Hypothalamus (tissue), 51 donors: ENCODE measurements at regions not wholly inside any gene's neighbourhood (a gene's known extent, or its start where the extent isn't known, plus 50 kb on each side); places are given as distances from the start of the nearest gene placed in this dataset.
"Not testable (repeated sequence)": the region's sequence is repeated elsewhere in the genome, so short reads cannot be mapped to it uniquely, and the experiment has no call there.

Experiments
- DNase-seq, 51 donors: peaks; one replicate each; lab custom pipeline; 2025; lab: John Stamatoyannopoulos, UW

DNA sequence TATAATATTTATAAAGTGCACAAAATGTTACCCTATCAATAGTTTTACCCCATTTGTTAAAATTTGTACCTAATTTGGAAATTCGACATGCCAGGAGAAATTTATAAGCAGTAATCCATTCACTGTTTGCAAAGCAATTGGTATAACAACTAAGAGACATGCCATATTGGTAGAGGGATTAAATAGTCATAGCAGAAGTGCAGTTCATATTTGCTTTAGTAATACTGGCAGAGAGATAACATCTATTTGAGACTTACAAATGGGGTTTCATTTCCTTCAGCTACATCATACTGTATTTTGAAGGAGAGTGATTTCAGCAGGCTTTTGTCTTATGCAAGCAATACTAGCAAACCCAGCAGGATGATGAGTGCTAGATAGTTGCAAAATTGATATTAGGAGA lies 610.4 kb upstream of the CDH10 start:
- DNase-seq = no peak

DNA sequence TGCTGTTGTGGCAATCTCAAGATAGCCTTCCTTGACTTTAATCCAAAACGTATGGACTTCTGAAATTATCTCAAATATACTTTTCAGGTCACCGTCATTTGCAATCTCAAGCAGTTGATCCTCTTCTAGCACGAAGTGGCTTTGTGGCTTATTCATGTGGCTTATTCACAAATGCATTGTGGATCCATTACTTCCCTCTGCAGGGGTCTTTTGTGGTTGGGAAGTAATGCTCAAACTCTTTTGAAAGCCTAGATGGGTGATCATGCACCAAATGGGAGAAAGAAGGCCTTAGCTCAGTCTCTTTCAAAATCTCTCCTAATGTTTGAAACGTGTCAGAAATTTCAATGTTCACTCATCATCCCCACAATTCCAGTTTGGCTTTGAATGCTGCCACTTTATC lies 597.2 kb upstream of the CDH10 start:
- no peak for DNase-seq

DNA sequence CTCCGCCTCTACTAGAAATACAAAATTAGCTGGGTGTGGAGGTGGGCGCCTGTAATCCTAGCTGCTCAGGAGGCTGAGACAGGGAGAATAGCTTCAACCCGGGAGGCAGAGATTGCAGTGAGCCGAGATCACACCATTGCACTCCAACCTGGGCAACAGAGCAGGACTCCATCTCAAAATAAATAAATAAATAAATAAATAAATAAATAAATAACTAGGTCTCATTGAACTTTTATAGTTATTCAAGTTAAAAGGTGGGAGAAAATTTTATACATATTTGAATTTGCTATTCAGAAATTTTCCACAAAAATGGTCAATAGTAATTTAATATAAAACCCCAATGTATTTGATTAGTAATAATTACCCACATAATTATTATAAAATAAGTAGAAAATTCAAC lies 593.9 kb upstream of the CDH10 start:
- DNase-seq = not testable (repeated sequence)

DNA sequence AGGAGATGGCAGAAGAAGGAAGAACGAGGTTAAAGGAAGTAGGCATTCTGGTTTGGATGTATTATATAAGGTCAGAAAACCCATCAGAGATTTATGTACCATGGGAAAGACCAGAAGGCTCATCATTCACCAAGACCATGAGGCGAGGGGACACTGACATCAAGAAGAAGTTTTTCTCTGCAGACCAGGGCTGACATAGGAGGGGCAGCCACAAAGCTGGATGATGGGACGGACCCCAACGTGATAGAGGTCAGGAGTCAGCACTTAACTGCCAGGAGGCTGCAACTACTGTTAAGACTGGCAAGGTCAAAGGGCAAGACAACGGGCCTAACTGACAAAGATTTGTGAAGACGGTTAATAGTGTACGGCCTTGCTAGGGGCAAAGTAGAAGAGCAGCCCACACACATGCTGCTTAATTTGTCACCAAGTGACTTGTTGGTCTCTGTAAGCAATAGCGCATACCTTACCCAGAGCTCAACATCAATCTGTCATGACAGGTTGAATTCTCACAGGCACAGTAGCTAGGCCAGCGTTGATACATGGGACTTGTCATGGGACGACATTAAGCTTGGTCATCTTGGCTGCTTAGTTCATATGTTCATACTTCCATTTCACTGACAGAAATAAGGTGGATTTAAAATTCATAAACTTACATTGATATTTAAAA lies 579.7 kb upstream of the CDH10 start:
- no peak for DNase-seq

DNA sequence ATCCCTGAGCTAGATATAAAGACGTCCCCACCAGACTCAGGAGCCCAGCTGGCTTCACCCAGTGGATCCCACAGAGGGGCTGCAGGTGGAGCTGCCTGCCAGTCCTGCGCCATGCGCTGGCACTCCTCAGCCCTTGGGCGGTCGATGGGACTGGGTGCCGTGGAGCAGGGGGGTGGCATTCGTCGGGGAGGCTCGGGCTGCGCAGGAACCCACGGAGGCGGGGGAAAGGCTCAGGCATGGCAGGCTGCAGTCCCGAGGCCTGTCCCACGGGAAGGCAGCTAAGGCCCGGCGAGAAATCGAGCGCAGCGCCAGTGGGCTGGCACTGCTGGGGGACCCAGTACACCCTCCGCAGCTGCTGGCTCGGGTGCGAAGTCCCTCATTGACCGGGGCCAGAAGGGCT lies 555.1 kb upstream of the CDH10 start:
- DNase-seq = not testable (repeated sequence)

DNA sequence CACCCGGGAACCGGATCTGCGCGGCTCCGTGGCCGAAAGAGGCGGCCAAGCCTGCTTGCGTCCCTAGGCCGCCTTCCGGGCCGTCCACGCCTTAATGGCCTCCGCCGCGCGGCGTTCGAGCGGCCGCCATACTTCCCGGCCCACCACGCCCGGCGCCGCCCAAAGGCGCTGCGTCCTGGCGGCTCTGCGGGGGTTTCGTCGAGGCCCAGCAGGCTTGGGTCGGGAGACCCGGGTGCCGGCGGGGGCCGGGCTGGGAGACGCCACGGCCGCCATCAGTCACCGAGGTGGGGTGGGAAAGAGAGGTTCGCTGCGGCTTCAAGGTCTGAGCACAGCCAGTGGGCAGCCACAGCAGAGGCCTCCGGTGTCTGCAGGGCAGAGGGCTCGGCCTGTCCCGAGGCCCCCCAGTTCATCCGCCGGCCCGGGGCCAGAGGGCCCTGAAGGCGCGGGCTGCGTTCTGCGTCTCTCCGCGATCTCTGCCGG lies 545.8 kb upstream of the CDH10 start:
- no peak for DNase-seq

DNA sequence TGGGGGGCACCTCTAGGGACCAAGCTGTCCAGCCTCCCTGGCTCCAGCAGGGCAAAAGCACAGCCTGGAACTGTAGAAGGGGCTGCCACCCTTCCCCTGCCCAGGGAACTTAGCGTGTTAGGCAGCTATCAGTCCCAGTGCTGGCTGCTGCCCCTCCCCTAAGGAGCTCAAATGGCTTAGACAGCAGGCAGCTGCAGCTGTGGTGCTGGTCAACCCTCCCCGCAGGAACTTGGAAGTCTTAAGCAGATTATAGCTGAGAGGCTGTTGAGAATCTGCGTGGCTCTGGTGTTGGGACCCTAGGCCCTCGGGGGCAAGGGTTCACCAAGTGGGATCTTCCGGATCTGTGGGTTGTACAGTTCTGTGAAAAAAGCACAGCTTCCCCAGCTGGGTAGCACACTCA lies 536.5 kb upstream of the CDH10 start:
- no peak for DNase-seq

DNA sequence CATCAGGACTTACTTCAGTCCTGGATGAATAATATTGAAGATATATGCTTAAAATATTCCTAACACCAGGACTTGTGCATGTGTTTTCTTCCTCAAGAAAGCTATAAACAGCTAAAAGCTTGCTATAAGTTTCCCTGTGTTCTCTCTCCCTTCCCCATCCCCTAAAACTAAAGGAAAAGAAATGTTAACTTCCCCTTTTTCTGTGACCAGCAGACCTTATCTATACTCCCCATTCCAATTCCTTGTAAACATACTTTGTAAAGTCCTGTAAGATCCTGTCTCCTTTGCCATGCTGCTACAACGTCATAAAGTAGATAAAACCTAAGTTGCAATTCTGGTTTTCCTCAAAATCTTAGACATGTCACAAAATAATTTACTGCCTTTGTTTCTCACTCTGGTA lies 517.8 kb upstream of the CDH10 start:
- not testable (repeated sequence) for DNase-seq

DNA sequence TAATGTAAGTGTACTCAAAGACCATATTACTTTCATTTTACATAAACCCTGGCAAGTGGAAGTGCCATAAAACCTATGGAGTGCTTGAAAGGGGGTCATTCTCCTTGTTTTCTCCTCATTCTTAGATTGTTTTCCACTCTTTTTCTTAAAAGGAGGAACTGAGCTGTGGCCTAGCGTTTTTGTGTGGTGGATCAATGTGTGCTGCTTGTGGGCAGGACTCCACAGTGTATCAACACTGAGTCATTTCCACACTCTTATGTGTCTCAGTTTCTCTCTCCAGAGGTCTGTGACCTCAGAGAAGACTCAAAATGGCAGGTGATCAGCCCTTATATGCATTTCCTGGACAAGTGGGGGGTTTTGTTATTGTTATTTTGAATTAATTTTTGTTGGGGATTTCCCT lies 516.1 kb upstream of the CDH10 start:
- DNase-seq = no peak

DNA sequence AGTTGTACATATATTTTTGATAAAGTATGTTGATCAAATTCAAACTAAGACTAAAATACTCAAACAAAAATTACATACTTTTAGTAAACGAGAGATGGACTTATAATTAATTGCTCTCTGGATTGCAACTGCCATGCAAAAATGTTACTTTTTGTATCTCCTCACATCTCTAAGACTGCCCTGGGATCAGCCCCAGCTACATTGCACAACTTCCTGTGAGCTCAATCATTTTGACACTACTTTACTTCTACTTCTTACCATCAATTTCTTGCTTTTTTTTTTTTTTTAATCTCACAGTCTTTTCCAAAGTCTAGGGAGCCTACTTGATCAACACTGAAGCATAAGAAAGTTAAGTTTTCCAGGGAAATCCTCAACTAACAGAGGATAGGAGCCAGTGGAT lies 506.0 kb upstream of the CDH10 start:
- no peak for DNase-seq

DNA sequence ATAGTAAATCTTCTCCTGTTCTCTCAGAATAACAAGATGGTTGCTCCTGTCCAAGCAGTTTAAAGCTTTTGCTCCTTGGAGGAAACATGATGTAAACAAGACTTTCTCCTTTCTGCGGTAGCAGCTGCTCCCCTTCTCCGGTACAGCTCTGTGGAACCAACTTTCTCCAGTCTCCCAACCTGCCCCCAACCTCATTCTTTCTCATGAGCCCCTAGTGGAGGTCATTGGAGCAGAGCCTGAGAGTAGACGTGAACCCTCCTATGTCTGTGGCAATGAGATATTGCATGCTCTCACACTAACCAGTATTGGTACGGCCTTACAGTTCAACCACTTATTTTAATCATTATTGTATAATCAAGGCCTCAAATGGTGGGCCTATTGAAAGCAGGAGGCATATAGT lies 483.8 kb upstream of the CDH10 start:
- no peak for DNase-seq

DNA sequence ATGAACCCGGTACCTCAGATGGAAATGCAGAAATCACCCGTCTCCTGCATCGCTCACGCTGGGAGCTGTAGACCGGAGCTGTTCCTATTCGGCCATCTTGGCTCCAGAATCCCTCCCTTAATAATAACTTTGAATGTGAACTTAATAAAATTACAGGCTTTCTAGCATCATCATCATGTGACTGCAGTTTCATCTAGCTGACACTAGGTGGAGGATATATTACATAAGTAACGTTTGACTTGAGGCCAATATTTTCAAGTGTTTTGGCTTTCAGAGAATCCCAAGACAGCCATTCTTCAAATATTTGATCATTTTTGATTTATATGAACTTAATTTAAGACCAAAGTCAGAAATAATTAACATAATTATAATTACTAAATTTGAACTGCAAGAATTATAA lies 474.9 kb upstream of the CDH10 start:
- DNase-seq = no peak

DNA sequence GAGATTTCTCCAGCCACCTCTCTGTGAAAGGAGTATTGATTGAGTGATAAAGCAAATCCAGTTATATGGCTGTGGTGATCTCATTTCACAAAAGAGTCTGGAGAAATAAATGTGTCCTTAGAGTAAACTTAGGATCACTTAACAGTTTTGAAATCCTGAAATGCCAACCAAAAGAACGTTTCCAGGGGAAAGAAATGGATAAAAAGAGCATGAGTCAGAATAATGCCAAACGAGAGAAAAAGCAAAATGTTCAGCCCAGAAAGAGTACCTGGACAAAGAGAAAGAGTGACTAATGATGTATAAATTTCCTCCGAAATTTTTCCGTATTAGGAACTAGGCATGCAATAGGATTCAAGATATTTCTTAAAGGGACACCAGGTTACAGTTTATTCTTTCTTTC lies 463.1 kb upstream of the CDH10 start:
- no peak for DNase-seq

DNA sequence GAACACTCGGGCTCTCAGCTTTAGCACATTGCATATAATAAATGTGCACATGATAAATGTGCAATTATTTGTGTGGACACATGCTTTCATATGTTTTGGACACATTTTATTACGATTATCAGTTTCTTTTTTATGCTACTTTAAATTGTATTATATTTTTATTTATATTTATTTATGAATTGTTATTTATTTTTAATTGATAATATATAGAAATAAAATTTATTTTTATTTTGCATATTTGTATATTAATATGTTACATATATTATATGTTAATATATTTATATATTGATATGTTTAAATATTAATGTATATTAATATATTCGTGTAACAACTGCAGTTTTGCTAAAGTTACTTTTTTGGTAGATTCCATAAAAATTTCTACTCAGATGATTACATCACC lies 454.8 kb upstream of the CDH10 start:
- DNase-seq = no peak

DNA sequence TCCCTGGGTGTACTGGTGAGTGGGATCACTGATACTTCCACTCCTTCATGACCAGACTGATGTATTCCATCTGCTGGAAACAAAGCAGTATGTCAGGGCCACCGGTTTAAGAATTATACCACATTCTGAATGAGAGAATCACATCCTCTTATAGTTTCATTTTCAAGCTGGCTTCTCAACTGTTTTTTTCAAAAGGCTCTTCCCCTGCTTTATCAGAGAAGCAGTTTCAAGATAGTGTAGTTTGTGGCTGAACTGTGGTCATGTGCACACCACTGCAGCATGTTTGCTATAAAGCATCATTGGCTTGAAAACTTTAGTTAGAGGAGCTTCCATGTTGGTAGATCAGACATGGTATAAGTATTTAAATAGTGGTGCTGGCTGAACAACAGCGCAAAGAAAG lies 450.5 kb upstream of the CDH10 start:
- DNase-seq = no peak

DNA sequence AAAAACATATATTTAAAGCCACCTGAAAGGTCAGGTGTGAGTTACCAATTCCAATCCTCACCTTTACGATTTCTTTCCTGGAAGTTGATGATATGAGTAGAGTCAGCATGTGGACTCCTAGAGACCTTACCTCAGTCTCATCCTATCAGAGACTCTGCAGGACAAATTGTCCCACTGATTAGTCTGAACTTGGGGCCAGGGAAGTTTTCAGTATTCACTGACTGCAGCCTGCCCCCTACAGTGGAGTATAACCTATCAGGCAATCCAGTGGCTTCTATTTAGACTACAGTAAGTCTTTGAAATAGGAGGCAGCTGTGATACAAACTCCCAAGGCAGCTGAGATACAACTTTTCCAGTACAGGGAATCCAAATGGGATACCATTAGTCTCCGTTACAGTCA lies 449.4 kb upstream of the CDH10 start:
- no peak for DNase-seq

DNA sequence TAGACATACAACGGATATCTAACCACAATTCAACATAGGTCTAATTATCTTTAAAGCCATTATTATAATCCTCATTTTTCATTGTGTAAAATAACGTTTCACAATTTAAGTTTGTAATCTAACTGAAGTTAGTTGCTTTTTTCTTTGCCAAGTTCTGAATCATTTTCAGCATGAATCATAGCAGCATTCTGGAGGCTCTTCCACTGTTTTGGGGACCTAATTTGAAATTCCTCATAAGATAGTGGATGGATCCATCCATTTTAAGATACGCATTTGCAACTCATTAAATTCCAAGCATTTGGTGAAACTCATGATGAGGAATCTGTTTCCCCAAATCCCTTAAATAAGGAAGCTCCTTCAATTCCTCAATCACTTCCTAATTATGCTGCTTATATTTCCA lies 447.1 kb upstream of the CDH10 start:
- no peak for DNase-seq

DNA sequence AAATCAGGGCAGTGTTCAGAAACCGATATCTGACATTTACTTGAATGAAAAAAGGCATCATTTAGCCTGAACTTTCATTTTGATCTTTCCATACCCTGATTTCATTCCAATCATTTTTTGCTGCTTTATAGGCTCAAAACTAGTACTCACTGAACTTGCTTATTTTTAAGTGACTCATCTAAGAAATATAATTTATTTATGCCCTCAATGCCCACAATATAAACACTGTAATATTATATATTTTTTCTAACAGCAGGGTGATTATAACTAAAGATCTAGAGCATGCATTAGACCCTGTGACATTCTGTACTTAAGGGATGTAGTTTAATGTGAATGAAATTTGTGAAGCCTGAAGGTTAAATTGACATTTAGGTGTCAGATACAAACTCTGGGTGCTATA lies 446.1 kb upstream of the CDH10 start:
- DNase-seq = no peak

DNA sequence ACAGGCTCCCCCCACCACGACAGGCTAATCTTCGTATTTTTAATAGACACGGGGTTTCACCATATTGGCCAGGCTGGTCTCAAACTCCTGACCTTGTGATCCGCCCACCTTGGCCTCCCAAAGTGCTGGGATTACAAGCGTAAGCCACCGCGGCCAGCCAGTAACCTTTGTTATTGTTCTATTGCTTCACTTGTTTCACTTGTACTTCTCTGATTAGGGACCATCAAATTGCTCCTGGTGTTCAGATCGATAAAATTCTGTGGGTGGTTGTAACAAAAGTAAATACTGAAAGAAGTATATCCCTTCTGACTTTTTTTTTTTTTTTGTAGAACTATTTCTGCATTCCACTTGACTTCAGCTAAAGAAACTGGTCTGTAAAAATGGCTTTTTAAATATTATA lies 445.5 kb upstream of the CDH10 start:
- DNase-seq = no peak

DNA sequence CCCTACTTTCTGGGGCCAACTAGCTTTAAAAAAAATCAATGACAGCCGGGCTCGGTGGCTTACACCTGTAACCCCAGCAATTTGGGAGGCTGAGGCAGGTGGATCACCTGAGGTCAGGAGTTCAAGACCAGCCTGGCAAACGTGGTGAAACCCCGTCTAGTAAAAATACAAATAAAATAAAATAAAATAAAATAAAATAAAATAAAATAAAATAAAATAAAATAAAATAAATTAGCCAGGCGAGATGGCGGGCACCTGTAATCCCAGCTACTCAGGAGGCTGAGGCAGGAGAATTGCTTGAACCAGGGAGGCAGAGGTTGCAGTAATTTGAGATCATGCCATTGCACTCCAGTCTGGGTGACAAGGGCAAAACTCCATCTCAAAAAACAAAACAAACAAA lies 443.9 kb upstream of the CDH10 start:
- DNase-seq = not testable (repeated sequence)

DNA sequence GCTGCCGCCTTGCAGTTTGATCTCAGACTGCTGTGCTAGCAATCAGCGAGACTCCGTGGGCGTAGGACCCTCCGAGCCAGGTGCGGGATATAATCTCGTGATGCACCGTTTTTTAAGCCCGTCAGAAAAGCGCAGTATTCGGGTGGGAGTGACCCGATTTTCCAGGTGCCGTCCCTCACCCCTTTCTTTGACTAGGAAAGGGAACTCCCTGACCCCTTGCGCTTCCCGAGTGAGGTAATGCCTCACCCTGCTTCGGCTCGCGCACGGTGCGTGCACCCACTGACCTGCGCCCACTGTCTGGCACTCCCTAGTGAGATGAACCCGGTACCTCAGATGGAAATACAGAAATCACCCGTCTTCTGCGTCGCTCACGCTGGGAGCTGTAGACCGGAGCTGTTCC lies 438.5 kb upstream of the CDH10 start:
- DNase-seq = not testable (repeated sequence)

DNA sequence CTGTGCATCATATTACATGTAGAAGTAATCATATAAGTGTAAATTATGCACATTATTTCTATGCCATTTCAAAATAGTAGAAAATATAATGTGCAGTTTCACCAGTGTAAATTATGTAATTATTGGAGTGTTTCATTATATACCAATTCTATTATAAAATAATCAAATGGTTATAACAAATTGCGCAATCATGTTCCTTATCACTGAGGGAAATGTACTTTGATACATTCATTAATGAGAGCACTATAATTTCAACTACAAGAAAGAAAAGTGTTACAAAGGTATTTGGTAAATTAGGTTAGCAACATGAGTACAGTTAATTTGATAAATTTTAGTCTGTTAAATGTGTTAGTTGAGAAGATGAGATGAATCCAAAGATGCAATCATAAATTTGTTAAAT lies 421.5 kb upstream of the CDH10 start:
- DNase-seq = no peak

DNA sequence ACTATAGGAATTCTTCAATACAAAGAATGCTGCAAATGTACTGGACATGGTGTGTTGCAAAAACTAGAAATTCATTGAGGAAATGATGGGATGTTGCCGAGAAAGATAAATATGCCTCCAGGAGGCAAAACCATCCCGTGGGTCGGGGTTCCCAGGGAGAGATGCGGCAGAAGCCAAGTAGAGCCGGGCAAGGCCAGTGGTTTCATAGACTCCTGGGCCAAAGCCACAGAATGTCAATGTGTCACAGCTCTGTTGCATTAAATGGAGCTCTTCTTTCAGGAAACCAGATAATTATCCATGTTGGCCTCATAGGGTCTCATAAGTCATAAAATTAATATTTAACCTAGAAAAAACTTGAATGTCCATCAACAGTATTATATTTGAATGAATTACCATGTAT lies 419.5 kb upstream of the CDH10 start:
- no peak for DNase-seq
